Suprapubic skin (tissue), 4 donors: ENCODE measurements at regions not wholly inside any gene's neighbourhood (a gene's known extent, or its start where the extent isn't known, plus 50 kb on each side); places are given as distances from the start of the nearest gene placed in this dataset.
"Not testable (repeated sequence)": the region's sequence is repeated elsewhere in the genome, so short reads cannot be mapped to it uniquely, and the experiment has no call there.

ENCODE experiments used
- DNase-seq, 2 donors: peaks; one replicate each; pipeline ENCODE4 v3.0.0-alpha.2; 2019; ENCODE audit warnings: low spot score in 2 of 2
- H3K27ac ChIP-seq: fragments of 200-600 bp; sonication (generic); one replicate; pipeline ENCODE4 v1.5.1; 2019
- H3K27me3 ChIP-seq: fragments of 200-600 bp; sonication (generic); one replicate; pipeline ENCODE4 v1.5.1; 2019
- H3K36me3 ChIP-seq: fragments of 200-600 bp; sonication (generic); one replicate; pipeline ENCODE4 v1.5.1; 2019
- H3K4me1 ChIP-seq: fragments of 200-600 bp; sonication (generic); one replicate; pipeline ENCODE4 v1.5.1; 2019
- H3K4me3 ChIP-seq: fragments of 200-600 bp; sonication (generic); one replicate; pipeline ENCODE4 v1.5.1; 2019; ENCODE audit warnings: mild to moderate bottlenecking
- H3K9me3 ChIP-seq: fragments of 200-600 bp; sonication (generic); one replicate; pipeline ENCODE4 v1.5.1; 2019
- EP300 ChIP-seq: sonication (generic); formaldehyde crosslinking; IDR thresholded peaks from one replicate; pipeline ENCODE4 v1.6.1; 2017; ENCODE audit warnings: antibody characterized with exemption
- POLR2A ChIP-seq, 2 donors: fragments of 450-650 bp; IDR thresholded peaks; one replicate each; pipeline ENCODE4 v1.6.1; 2017; ENCODE audit warnings: antibody characterized with exemption in 2 of 2, mild to moderate bottlenecking in 2 of 2, moderate library complexity in 2 of 2
- POLR2AphosphoS5 ChIP-seq, 3 donors: sonication (generic); formaldehyde crosslinking; IDR thresholded peaks; one replicate each; pipeline ENCODE4 v1.6.1; 2017; ENCODE audit warnings: antibody characterized with exemption in 3 of 3
- WGBS: methylation state at CpG from one replicate; pipeline ENCODE4 v1.1.5; 2018; 5-methylcytosine and 5-hydroxymethylcytosine counted together
- TF ChIP-seq, protein P1 (sequence below), 2 donors: fragments of 200-600 bp in 1 of 2; fragments of 450-650 bp in 1 of 2; sonication (generic) in 1 of 2; IDR thresholded peaks; one replicate each; pipeline ENCODE4 v1.5.1; 2016 to 2019; ENCODE audit warnings: antibody characterized with exemption in 2 of 2, mild to moderate bottlenecking in 1 of 2, moderate library complexity in 1 of 2

DNA sequence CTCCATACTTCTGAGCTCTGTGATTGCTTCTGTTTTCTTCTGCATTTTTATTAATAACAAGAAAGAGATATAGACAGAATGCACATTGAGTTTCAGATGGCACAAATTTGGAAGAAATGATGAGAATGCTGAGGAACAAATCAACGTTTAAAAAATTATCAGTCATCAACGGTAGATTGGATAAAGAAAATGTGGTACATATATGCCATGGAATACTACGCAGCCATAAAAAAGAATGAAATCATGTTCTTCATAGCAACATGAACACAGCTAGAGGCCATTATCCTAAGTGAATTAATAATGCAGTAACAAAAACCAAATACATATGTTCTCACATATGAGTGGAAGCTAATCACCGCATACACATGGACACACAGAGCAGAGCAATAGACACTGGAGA, 81.8 kb downstream of the DUSP6 start:
- Histone ChIP-seq H3K9me3 (no peaks in the 10 kb centered on the region), H3K27ac (no peak overlapping the region), H3K4me1 (no peaks in the 10 kb centered on the region), H3K36me3 (no peaks in the 10 kb centered on the region), H3K4me3 (no peak overlapping the region), H3K27me3 (no peaks in the 10 kb centered on the region)
- TF ChIP-seq EP300 (no peak), POLR2A (IDR thresholded peaks at IDR 0.05) (no peak), POLR2AphosphoS5 (IDR thresholded peaks at IDR 0.05) (no peak)
- TF ChIP-seq, protein P1, sequence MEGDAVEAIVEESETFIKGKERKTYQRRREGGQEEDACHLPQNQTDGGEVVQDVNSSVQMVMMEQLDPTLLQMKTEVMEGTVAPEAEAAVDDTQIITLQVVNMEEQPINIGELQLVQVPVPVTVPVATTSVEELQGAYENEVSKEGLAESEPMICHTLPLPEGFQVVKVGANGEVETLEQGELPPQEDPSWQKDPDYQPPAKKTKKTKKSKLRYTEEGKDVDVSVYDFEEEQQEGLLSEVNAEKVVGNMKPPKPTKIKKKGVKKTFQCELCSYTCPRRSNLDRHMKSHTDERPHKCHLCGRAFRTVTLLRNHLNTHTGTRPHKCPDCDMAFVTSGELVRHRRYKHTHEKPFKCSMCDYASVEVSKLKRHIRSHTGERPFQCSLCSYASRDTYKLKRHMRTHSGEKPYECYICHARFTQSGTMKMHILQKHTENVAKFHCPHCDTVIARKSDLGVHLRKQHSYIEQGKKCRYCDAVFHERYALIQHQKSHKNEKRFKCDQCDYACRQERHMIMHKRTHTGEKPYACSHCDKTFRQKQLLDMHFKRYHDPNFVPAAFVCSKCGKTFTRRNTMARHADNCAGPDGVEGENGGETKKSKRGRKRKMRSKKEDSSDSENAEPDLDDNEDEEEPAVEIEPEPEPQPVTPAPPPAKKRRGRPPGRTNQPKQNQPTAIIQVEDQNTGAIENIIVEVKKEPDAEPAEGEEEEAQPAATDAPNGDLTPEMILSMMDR (IDR thresholded peaks at IDR 0.05) = no peak
- DNase-seq = no peak
- WGBS = 95% methylated on average over 4 of the region's 4 CpGs

DNA sequence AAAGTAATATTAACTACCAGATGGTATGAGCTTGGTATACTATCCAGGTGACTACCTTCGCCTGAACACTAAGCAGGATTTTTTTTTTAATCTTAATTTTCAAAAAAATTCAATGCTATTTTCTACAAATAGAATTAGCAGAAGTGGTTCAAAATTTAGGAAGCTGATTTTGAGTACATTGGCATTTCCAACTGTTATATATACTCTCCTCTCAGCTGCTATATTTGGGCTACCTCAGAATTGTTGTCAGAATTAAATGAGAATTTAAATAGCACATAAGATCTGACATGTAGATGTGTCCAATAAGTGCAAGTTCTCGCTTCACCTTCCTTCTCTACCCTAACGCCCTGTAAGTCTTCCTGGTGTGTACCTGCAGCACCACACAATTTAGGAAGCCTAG, 83.1 kb downstream of the DUSP6 start:
- H3K9me3 ChIP-seq = no peaks in the 10 kb centered on the region
- H3K27ac ChIP-seq = no peak overlapping the region
- peaks cover 5% of the 10 kb centered on the region for H3K4me1 ChIP-seq
- no peak for TF ChIP-seq EP300
- TF ChIP-seq, protein P1 (IDR thresholded peaks at IDR 0.05) = no peak
- no peak for TF ChIP-seq POLR2AphosphoS5 (IDR thresholded peaks at IDR 0.05)
- no peak for TF ChIP-seq POLR2A (IDR thresholded peaks at IDR 0.05)
- H3K4me3 ChIP-seq = no peak overlapping the region
- H3K36me3 ChIP-seq = no peaks in the 10 kb centered on the region
- H3K27me3 ChIP-seq = no peaks in the 10 kb centered on the region
- no peak for DNase-seq
- 91% methylated on average over 3 of the region's 3 CpGs for WGBS

DNA sequence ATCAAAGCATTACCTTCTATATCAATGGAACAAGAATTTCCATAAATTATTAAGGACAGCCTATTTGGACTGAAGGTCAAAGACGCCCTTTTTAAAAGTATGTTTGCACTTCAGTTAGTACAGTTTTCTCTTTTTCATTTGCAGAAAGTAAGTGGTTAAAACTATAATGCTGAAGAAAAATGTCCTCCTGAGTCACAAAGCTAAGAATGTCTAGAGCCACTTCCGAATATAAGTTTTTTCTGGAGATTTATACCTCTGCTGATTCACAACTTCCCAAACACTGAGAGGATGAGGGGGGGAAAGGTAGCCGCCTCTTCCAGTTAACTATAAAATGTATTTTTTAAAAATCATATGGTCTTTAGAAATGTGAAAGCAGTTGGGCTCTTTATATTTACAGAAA, 84.9 kb downstream of the DUSP6 start:
- Histone ChIP-seq H3K27me3 (no peaks in the 10 kb centered on the region), H3K4me1 (peaks cover 5% of the 10 kb centered on the region), H3K4me3 (no peak overlapping the region), H3K36me3 (no peaks in the 10 kb centered on the region), H3K9me3 (no peaks in the 10 kb centered on the region), H3K27ac (no peak overlapping the region)
- no peak for DNase-seq
- WGBS = 71% methylated on average over 3 of the region's 3 CpGs
- no peak for TF ChIP-seq POLR2AphosphoS5 (IDR thresholded peaks at IDR 0.05)
- no peak for TF ChIP-seq POLR2A (IDR thresholded peaks at IDR 0.05)
- TF ChIP-seq, protein P1 (IDR thresholded peaks at IDR 0.05) = no peak
- TF ChIP-seq EP300 = no peak

DNA sequence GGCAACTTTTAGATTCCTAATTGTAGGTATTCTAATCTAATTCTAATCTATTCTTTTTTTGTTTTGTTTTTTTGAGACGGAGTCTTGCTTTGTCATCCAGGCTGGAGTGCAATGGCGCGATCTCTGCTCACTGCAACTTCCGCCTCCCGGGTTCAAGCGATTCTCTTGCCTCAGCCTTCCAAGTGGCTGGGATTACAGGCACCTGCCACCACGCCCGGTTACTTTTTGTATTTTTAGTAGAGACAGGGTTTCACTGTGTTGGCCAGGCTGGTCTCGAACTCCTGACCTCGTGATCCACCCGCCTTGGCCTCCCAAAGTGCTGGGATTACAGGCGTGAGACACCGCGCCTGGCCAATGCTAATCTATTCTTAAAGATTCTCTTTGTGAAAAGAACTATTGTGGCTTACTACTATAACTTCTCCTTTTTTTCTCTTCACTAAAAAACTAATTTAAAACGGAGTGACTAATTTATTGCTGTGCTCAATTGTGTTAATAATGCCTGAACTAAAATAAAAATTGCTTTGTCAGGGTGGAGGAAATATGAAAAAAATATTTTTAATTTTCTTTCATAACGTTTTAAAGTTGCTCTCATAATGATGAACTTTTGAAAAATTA, 85.6 kb downstream of the DUSP6 start:
- H3K4me3 ChIP-seq, H3K27ac ChIP-seq, DNase-seq, H3K4me1 ChIP-seq, H3K9me3 ChIP-seq, H3K27me3 ChIP-seq, H3K36me3 ChIP-seq: not testable (repeated sequence)
- WGBS = 80% methylated on average over 16 of the region's 16 CpGs

DNA sequence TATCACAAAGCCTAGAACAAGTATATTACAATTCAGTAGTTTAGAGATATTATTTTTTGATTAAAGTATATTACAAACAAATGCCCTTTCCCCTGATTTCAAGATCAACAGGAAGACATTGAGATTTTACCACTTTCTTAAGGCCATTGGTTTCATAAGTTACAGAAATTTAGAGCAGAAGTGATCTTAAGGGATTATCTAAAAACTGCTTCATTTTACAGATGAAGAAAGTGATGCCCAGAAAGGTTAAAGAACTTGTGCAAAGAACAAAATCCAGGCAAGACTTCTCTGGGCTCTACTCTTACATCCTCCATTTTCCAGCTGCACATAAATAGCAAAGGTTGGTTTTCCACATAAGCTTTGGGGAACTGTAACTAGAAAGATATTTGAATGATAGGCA, 87.5 kb downstream of the DUSP6 start:
- H3K4me1 ChIP-seq = peaks cover 14% of the 10 kb centered on the region

More for the DNA sequence above, 87.5 kb downstream of the DUSP6 start:
- H3K27me3 ChIP-seq = no peaks in the 10 kb centered on the region
- no peak overlapping the region for H3K27ac ChIP-seq
- DNase-seq = no peak
- no peaks in the 10 kb centered on the region for H3K9me3 ChIP-seq
- H3K36me3 ChIP-seq = no peaks in the 10 kb centered on the region
- H3K4me3 ChIP-seq = no peak overlapping the region
- no peak for TF ChIP-seq POLR2A (IDR thresholded peaks at IDR 0.05)
- no peak for TF ChIP-seq EP300
- TF ChIP-seq, protein P1 (IDR thresholded peaks at IDR 0.05) = no peak
- no peak for TF ChIP-seq POLR2AphosphoS5 (IDR thresholded peaks at IDR 0.05)
